GM12878 (cell line): ENCODE measurements at regions not wholly inside any gene's neighbourhood (a gene's known extent, or its start where the extent isn't known, plus 50 kb on each side); places are given as distances from the start of the nearest gene placed in this dataset.

ENCODE experiments used
- ATAC-seq: fragments of 200-7000 bp; cut with Tn5 transposase; 3 replicates; pipeline ENCODE4 v1.9.1; 2020; ENCODE audit warnings: mild to moderate bottlenecking, moderate library complexity
- BruUV-seq: library from RNA; stranded (reverse); fragments of 400-500 nt; replicated peaks from 2 replicates; lab custom pipeline; 2021; lab: Mats Ljungman, UMichigan
- CTCF ChIA-PET: fragments of 300-600 bp; sonication (Branson Sonifier 250); formaldehyde crosslinking; extraction: SDS; loops from one replicate; lab custom pipeline; 2021; ENCODE audit warnings: inconsistent platforms; lab: Yijun Ruan, JAX
- POLR2A ChIA-PET: fragments of 350-600 bp; formaldehyde crosslinking; extraction: SDS; loops from one replicate; lab custom pipeline; 2021; ENCODE audit warnings: inconsistent platforms; lab: Charles Lee
- RAD21 ChIA-PET: fragments of 300-600 bp; sonication (Branson Sonifier 250); formaldehyde crosslinking; loops from one replicate; lab custom pipeline; 2023; ENCODE audit warnings: antibody characterized with exemption; ENCODE audit not compliant: unreplicated experiment; lab: Charles Lee
- SMC1A ChIA-PET: fragments of 300-600 bp; sonication (Branson Sonifier 250); formaldehyde crosslinking; loops from one replicate; lab custom pipeline; 2023; ENCODE audit not compliant: unreplicated experiment, uncharacterized antibody; lab: Charles Lee
- DNase-seq: peaks from one replicate; pipeline ENCODE4 v3.0.0-alpha.2; 2011; ENCODE audit warnings: low read depth, low spot score
- FAIRE-seq: peaks from 3 replicates; lab custom pipeline; 2011; peaks lifted over from hg19 to GRCh38; lab: Jason Lieb, UNC
- H2AFZ ChIP-seq: 2 replicates; pipeline ENCODE4 v1.6.0; 2011; ENCODE audit warnings: low read depth, low read length, control low read depth; ENCODE audit not compliant: control insufficient read depth
- H3K27ac ChIP-seq: 2 replicates; pipeline ENCODE4 v1.5.1; 2011; ENCODE audit warnings: control low read depth; ENCODE audit not compliant: control insufficient read depth, insufficient read depth
- H3K27me3 ChIP-seq, 2 experiments: replicated peaks in 1 of 2; 2 replicates each; pipeline versions ENCODE4 v1.6.0 to v1.6.1; 2011; ENCODE audit warnings: low read length in 1 of 2; ENCODE audit not compliant: control insufficient read depth in 2 of 2, insufficient read depth in 2 of 2
- H3K36me3 ChIP-seq, 2 experiments: 2 replicates each; pipeline ENCODE4 v1.5.1; 2011; ENCODE audit warnings: low read length in 1 of 2; ENCODE audit not compliant: control insufficient read depth in 2 of 2, insufficient read depth in 2 of 2
- H3K4me1 ChIP-seq: 2 replicates; pipeline ENCODE4 v1.6.1; 2011; ENCODE audit warnings: mild to moderate bottlenecking, low read length, moderate library complexity, mixed read lengths; ENCODE audit not compliant: control insufficient read depth, insufficient read depth
- H3K4me2 ChIP-seq: 2 replicates; pipeline ENCODE4 v1.6.0; 2011; ENCODE audit warnings: control low read depth; ENCODE audit not compliant: control insufficient read depth, insufficient read depth
- H3K4me3 ChIP-seq: fragments of 200-600 bp; sonication (generic); 2 replicates; pipeline ENCODE4 v1.5.1; 2016
- H3K79me2 ChIP-seq: 2 replicates; pipeline ENCODE4 v1.6.0; 2011; ENCODE audit warnings: low read length; ENCODE audit not compliant: control insufficient read depth, insufficient read depth
- H3K9ac ChIP-seq: 2 replicates; pipeline ENCODE4 v1.8.0; 2011; ENCODE audit warnings: low read length, control low read depth, mixed read lengths; ENCODE audit not compliant: control insufficient read depth, insufficient read depth
- H3K9me3 ChIP-seq: replicated peaks from 3 replicates; pipeline ENCODE4 v1.5.1; 2011; ENCODE audit warnings: mild to moderate bottlenecking, low read length; ENCODE audit not compliant: control insufficient read depth, insufficient read depth
- H4K20me1 ChIP-seq: 2 replicates; pipeline ENCODE4 v1.6.0; 2011; ENCODE audit not compliant: control insufficient read depth, insufficient read depth
- ATF7 ChIP-seq: fragments of 450-650 bp; IDR thresholded peaks from 2 replicates; pipeline ENCODE4 v1.6.1; 2016; ENCODE audit warnings: low read depth, mild to moderate bottlenecking
- BCL11A ChIP-seq: IDR thresholded peaks from 2 replicates; pipeline ENCODE4 v1.6.1; 2011; ENCODE audit warnings: low read depth, low read length
- BHLHE40 ChIP-seq, 2 experiments: fragments of 450-650 bp in 1 of 2; IDR thresholded peaks; 2 replicates each; pipeline ENCODE4 v1.6.1; 2011 to 2017; ENCODE audit warnings: low read depth in 2 of 2, borderline replicate concordance in 1 of 2, improper control_type of control experiment in 1 of 2, low read length in 1 of 2, mild to moderate bottlenecking in 1 of 2
- DPF2 ChIP-seq: fragments of 450-650 bp; IDR thresholded peaks from 2 replicates; pipeline ENCODE4 v1.6.1; 2017; ENCODE audit warnings: mild to moderate bottlenecking
- ELK1 ChIP-seq: IDR thresholded peaks from 2 replicates; pipeline ENCODE4 v1.6.1; 2012; ENCODE audit warnings: low read depth, low read length, improper control_type of control experiment
- FOS ChIP-seq: IDR thresholded peaks from 3 replicates; pipeline ENCODE4 v1.6.1; 2011; ENCODE audit warnings: borderline replicate concordance; ENCODE audit not compliant: insufficient read length; ENCODE audit errors: extremely low read depth
- HDAC6 ChIP-seq: fragments of 200-600 bp; sonication (generic); IDR thresholded peaks from one replicate; pipeline ENCODE4 v1.8.0; 2017; ENCODE audit warnings: antibody characterized with exemption; ENCODE audit not compliant: unreplicated experiment
- PRDM15 ChIP-seq: fragments of 450-650 bp; formaldehyde crosslinking; IDR thresholded peaks from 2 replicates; pipeline ENCODE4 v1.4.0; 2020; ENCODE audit warnings: mild to moderate bottlenecking, moderate library complexity
- SIN3A ChIP-seq: IDR thresholded peaks from 2 replicates; pipeline ENCODE4 v1.6.1; 2012; ENCODE audit warnings: low read depth, low read length, improper control_type of control experiment
- SRF ChIP-seq, 2 experiments: IDR thresholded peaks; 2 replicates each; pipeline ENCODE4 v1.6.1; 2011; ENCODE audit warnings: low read depth in 2 of 2, low read length in 2 of 2, mild to moderate bottlenecking in 1 of 2, moderate library complexity in 1 of 2
- TAF1 ChIP-seq: IDR thresholded peaks from 2 replicates; pipeline ENCODE4 v1.6.1; 2011; ENCODE audit warnings: mild to moderate bottlenecking, low read depth, low read length, borderline replicate concordance
- TCF12 ChIP-seq: IDR thresholded peaks from 2 replicates; pipeline ENCODE4 v1.6.1; 2011; ENCODE audit warnings: low read depth, mild to moderate bottlenecking, low read length
- ZNF217 ChIP-seq: fragments of 450-650 bp; IDR thresholded peaks from 2 replicates; pipeline ENCODE4 v1.6.1; 2017; ENCODE audit warnings: antibody characterized with exemption, mild to moderate bottlenecking
- ZNF384 ChIP-seq: IDR thresholded peaks from 2 replicates; pipeline ENCODE4 v1.6.1; 2012; ENCODE audit warnings: low read depth, mild to moderate bottlenecking, low read length, improper control_type of control experiment, borderline replicate concordance
- WGBS: methylation state at CpG from one replicate; pipeline ENCODE4 v1.1.6; 2016; ENCODE audit warnings: low lambda C conversion rate; ENCODE audit not compliant: insufficient replicate concordance, insufficient coverage; ENCODE audit errors: missing lambda C conversion rate; 5-methylcytosine and 5-hydroxymethylcytosine counted together
- in situ Hi-C: fragments of 300-500 bp; cut with MboI; formaldehyde crosslinking; loops from 9 replicates; pipeline ENCODE4 v1.14.3; 2018; ENCODE audit warnings: mixed read lengths
- intact Hi-C: fragments of 100-400 bp; cut with micrococcal nuclease; formaldehyde crosslinking; loops from one replicate; pipeline ENCODE4 v1.14.2; 2022; ENCODE audit not compliant: unreplicated experiment

GRCh38 chr3:72169561-72170472 is 384.9 kb upstream of the PROK2 start:
- FAIRE-seq (no peak), ATAC-seq (no peak)

More at GRCh38 chr3:72169561-72170472, 384.9 kb upstream of the PROK2 start:
- H3K27me3 ChIP-seq = no peaks in the 10 kb centered on the region
- H3K79me2 ChIP-seq = no peaks in the 10 kb centered on the region
- no peak for TF ChIP-seq FOS
- TF ChIP-seq BCL11A = no peak
- no peak for TF ChIP-seq ZNF217
- no peak for TF ChIP-seq BHLHE40 (IDR thresholded peaks at IDR 0.05; ENCODE audit: borderline replicate concordance in 1 of 2, low read depth in 2 of 2, low read length in 1 of 2)
- no peak for TF ChIP-seq PRDM15 (CRISPR knock-in tag)
- TF ChIP-seq ELK1 = no peak
- no peak for TF ChIP-seq TCF12
- TF ChIP-seq ZNF384 = no peak
- TF ChIP-seq TAF1 = no peak
- TF ChIP-seq ATF7 = no peak
- TF ChIP-seq SRF (IDR thresholded peaks at IDR 0.05; ENCODE audit: low read depth in 2 of 2, low read length in 2 of 2) = no peak
- TF ChIP-seq HDAC6 = no peak
- TF ChIP-seq DPF2 = no peak
- TF ChIP-seq SIN3A = no peak
- ChIA-PET RAD21 (interaction anchor here (1.0 to 1.2 kb wide), 2 partner anchors 66 to 185 kb away, joined by 3 to 4 read pairs; no protein-coding TSS in a partner anchor), SMC1A (interaction anchor here (1.1 kb wide), 1 partner anchor 34 kb away, joined by 4 read pairs; no protein-coding TSS in a partner anchor), POLR2A (interaction anchor here (0.8 kb wide), 1 partner anchor 8 kb away, joined by 3 read pairs; no protein-coding TSS in a partner anchor), CTCF (interaction anchor here (1.0 to 1.1 kb wide), 2 partner anchors 10 to 13 kb away, joined by 3 to 5 read pairs; no protein-coding TSS in a partner anchor)
- intact Hi-C loops = loop anchor here (10.0 kb wide), 2 partner anchors 215 to 515 kb away; no protein-coding TSS in a partner anchor
- peaks cover 11% of the 10 kb centered on the region for H3K4me1 ChIP-seq
- BruUV-seq = no TSS peak
- no peak overlapping the region for H3K4me3 ChIP-seq
- H2AFZ ChIP-seq = no peak overlapping the region
- H3K9me3 ChIP-seq = no peaks in the 10 kb centered on the region; the same call in 2 of the 3 replicates
- H3K36me3 ChIP-seq = no peaks in the 10 kb centered on the region
- DNase-seq = no peak
- in situ Hi-C loops = no loop called here
- H3K4me2 ChIP-seq = no peak overlapping the region
- 79% methylated on average over 5 of the region's 5 CpGs for WGBS
- H3K9ac ChIP-seq = no peak overlapping the region
- H4K20me1 ChIP-seq = no peaks in the 10 kb centered on the region
- no peak overlapping the region for H3K27ac ChIP-seq
